ENCODE measurements at regions not wholly inside any gene's neighbourhood (a gene's known extent, or its start where the extent isn't known, plus 50 kb on each side); places are given as distances from the start of the nearest gene placed in this dataset.

DNA sequence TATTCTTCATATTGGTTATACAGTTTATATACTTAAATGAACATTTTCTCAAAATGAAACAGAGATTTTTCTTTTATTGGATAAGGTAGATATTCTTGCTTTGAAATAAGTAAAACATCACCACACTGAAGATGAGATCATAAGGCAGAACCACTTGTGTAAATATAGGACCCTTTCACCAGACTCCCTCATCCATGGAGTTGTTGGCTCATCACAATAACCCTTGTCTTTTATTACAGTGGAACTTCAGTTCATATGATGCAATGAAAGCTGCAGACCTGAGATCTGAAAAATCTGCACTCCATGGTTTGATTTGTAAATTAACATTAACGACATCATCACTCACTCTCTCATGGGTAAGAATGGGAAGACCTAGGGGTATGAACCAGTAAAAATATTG is 51.9 kb upstream of the DBX2 start:
- DNase-seq (ENCODE audit: low read depth in 2 of 3, low spot score in 2 of 3) = no peak

DNA sequence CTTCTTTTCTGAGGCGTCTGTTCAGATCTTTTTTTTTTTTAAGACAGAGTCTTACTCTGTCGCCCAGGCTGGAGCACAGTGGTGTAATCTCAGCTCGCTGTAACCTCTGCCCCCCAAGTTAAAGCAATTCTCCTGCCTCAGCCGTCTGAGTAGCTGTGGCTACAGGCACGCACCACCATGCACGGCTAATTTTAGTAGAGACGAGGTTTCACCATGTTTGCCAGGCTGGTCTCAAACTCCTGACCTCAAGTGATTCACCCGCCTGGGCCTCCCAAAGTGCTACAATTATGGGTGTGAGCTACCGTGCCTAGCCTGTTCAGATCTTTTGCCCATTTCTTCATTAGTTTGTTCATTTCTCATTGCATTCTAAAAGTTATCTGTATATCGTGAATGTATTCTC is 55.1 kb upstream of the DBX2 start:
- DNase-seq (ENCODE audit: low read depth in 2 of 3, low spot score in 2 of 3) = no peak

DNA sequence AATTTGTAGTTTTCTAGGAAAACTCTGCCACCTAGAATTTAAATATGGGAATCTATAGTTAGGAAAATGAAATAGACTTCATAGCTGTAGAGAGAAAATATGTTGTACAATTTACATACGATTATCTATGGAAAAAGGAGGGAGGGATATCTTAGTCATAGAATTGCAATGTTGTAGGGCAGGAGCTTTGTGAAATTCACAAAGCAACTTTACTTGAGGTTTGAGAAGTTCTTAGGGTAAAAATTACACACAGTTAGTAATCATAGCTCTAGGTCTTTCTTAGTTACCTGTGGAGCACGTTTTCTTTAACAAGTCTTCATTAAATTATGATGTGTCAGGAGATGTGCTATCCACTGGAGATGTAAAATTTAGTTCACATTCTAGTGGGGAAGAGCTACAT is 61.4 kb upstream of the DBX2 start:
- no peak for DNase-seq (ENCODE audit: low read depth in 2 of 3, low spot score in 2 of 3)

DNA sequence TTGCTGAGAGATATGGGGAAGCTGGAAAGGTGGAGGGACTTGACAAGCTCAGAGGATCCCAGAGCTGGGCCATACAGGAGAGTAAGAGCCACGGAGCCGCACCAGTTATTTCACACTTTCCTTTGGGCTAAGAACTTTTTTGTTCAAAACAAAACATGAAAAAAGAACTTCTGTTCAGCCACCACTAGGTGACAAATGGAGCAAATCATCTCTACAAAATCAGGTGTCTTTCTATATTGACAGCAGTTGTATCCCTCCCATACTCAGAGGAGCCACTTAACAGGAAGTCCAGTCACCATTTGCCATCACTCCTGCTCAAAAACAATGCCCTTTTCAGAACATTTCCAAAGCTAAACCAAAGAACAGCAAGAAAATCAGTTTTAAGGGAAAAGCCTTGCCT is 70.3 kb upstream of the DBX2 start:
- DNase-seq (ENCODE audit: low read depth in 2 of 3, low spot score in 2 of 3) = no peak

DNA sequence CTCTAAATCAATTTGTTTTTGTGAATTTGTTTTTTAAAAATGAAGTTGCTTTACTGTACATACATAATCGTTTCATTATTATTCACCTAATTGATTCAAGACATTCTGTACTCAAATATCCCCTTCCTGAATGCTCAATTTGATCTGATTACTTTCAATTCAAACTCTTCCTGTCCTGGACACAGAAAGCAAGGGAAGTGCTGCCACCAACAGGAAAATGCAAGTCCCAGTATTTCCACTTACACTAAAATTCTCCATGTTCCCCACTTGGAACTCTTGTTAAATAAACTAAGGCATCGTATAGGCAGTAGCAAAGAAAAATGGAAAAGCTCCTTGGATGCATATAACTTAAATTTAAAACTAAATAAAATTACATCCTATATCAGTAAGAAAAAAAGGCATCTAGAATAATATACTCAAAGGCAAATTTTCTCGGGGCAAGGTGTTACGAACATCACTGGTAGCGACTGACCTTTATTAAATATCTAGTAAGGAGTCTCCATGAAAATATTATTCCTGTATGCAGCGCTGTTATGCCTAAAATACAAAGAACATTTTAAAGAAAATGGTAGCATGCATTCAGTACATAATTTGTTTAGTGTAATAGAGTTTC is 72.0 kb upstream of the DBX2 start:
- DNase-seq (ENCODE audit: low read depth in 2 of 3, low spot score in 2 of 3) = no peak

DNA sequence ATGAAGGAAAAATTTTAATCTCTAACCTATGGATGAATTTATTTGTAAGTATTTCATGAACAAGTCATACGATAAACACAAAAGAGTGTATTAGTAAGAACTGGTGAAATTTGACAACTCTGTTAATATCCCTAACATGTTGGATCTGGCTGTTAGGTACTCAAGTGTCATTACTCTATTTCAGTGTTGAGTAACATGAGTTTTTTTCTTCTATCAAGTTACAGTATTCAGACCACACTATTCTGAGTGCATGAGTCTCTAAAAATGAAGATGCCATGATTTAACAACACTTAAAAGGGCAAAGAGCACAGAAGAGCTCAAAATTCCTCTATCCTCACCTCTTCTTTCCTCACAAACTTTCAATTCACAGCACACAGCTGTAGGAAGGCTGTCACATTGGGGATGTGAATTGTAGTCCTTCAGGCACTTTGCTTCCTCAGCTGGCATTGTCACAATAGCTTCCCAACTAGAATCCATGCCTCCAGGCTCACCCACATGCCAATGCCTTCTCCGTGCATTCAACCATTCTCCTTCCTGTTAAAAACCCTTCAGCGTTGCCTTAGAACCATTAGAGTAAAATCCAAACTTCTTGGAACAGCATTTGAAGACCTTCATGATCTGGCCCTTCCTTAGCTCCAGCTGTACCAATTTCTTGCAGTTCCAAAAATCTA is 73.7 kb upstream of the DBX2 start:
- no peak for DNase-seq (ENCODE audit: low read depth in 2 of 3, low spot score in 2 of 3)

DNA sequence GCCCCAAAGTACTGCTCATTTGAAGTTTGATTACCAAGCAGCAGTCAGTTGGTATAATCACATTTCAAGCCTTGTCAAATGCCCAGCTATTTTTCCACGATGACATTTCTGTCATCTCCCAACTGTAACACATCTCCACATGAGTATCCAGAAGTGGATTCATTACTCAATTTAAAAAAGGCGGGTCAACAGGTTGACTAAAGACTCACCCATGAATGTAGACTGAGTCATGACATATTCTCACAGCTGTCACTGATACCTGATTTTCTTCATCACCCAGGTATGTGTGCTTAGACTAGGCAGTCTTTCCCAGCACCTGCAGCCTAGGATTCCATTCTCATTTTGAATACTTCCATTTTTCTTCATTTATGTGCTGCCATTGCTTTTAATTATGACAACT is 75.1 kb upstream of the DBX2 start:
- DNase-seq (ENCODE audit: low read depth in 2 of 3, low spot score in 2 of 3) = no peak

DNA sequence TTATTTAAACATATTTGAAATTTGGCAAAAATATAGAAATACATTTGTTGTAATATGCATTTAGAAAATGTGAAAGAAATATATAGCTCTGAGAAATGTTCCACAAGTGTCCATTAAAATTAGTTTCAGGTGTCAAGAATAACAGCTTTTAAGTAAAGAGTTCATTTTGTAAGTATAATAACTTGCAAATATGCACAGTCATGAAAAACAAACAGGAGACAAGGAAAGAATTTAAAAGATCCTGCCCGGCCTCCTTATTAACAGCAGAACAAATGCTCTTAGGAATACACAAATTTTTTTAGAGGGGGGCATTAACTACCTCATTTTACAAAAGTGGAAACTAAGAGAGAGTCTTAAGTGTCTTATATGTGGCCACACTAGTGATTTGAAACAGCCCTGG is 77.7 kb upstream of the DBX2 start:
- no peak for DNase-seq (ENCODE audit: low read depth in 2 of 3, low spot score in 2 of 3)

DNA sequence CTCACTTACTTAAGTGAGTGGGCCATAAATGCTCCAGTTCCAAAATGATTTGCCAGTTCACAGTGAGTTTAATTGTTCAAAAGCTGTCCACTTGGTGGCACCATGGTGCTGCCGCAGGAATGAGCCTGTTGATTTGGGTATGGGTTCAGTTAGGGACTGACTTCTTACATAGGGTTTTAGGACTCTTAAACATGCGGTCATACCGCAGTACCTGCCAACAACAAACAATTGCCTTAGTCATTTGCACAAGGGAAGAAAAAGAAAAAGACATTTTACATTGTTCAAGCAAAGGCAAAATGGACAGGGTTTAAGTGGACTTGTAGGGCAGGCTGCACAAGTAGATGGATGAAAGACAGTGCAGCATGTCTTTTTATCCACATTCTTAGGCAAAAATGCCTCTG is 80.0 kb upstream of the DBX2 start:
- peak in 2 of 3 experiments; percentile 2 to 7 for DNase-seq (ENCODE audit: low read depth in 2 of 3, low spot score in 2 of 3)

DNA sequence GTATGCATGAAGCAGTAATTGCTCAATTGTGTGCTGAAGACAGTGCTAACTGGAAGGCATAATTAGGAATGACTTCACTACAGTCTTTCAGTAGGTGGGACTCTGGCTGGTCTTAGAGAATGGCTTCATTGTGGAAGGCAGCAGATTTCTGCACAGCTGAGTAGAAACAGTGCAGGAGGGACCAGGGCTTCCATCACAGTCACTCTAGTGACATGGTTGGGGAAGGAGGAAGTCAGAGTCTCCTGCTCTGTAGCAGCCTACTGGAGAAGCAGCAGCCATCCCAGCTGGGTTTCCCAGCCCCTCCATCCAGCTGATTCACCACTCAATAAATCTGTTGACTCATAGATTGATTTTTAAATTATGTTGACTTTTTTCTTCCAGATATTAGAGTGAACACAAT is 80.6 kb upstream of the DBX2 start:
- no peak for DNase-seq (ENCODE audit: low read depth in 2 of 3, low spot score in 2 of 3)

DNA sequence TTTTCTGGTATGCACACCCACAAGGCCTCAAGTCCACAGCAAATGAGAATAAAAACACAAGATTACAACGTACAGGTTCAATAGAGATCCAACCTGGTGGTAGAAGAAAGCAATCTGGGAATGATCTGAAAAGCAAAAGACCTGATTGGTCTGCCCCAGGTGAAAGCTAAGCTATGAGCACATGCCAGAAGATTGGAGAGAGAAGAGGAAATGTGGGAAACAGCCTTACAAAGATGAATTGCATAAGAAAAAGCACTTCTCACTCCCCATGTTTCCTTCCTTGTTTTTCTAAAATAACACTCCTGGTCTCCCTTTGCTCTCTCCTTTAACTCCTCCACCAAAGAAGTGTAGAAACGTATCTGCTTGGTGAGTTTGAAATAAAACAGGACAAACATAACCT is 77.3 kb upstream of the ANO6 start:
- DNase-seq (ENCODE audit: low read depth in 2 of 3, low spot score in 2 of 3) = no peak

DNA sequence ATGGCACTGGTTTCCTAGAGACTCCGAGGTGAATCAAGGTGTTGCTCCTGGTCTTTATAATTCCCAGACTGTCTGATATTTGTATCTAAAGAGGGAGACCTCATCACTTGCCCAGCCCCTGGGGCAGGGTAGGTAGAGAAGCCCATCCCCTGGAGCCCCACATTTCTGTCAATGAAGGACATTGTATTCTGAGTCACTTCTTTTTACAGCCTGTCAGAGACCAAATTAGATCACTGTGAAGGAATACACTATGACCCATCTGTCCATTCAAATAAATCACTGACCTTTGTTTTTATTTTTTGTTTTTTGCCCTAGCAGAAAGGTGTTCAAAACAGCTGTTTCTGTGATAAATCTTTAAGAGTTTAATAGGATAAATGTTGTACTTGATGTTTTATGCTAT is 67.9 kb upstream of the ANO6 start:
- DNase-seq (ENCODE audit: low read depth in 2 of 3, low spot score in 2 of 3) = no peak

DNA sequence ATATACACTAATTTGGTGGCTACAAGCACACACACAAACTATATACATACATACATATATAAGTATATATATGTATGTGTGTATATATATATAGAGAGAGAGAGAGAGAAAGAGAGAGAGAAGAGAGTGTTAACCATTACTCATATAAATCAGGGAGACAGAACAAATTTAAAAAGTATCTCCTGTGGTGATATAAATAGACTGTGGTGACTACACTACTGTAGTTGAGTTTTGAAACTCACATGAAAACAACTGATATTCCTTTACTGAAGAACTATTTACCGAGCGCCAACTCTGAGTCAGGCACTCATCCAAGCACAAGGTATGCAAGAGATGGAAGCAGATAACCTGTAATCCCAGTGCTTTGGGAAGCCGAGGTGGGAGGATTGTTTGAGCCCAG is 67.3 kb upstream of the ANO6 start:
- DNase-seq (ENCODE audit: low read depth in 2 of 3, low spot score in 2 of 3) = no peak

DNA sequence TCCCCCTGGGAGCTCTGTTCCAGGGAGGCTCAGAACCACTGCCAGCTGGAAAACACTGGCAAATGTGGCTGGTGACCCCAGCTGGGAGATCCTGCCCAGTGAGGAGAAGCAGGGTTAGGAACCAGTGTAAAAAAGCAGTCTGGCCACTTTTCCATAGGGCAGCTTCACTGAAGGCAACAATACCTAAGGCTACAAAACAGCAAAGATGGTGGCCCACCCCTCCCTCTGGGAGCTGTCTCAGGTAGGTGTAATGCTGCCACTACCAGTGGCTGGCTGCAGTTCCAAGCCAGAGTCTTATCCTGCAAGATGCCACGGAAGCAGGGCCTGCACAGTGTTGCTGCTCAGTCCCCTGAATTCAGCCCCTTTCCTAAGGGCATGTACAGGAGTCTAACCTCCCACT is 50.6 kb upstream of the ANO6 start:
- DNase-seq (ENCODE audit: low read depth in 2 of 3, low spot score in 2 of 3) = no peak

DNA sequence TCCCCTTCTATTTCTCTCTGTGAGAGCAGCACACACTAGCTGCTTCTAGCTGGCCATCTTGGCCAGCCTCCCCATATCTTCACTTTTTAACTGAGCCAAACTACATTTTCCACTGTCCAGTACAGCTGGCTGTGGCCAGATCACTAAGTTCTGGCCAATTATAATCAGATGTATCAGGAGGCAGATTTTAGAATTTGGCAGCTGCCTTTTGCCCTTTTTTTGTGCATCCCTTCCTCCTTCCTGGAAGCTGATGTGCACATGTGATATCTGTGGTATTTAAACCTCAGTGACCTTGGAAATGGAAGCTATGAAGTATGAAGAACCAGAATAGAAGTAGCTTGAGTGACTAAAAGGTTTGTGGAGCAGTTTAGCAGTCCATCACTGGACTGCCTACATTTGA is 49.8 kb upstream of the ANO6 start:
- no peak for DNase-seq (ENCODE audit: low read depth in 2 of 3, low spot score in 2 of 3)

Measured in activated CD8-positive, alpha-beta memory T cell treated with anti-CD3 and anti-CD28 coated beads for 48 hours (primary cell).